CD8-positive, alpha-beta memory T cell (primary cell): ENCODE measurements at regions not wholly inside any gene's neighbourhood (a gene's known extent, or its start where the extent isn't known, plus 50 kb on each side); places are given as distances from the start of the nearest gene placed in this dataset.
A peak's percentile ranks its signal among the peaks of the same experiment; 100 is the strongest.

Experiments
- CTCF ChIA-PET: fragments of 350-600 bp; sonication (Branson Sonifier 250); formaldehyde crosslinking; loops from one replicate; lab custom pipeline; 2021; ENCODE audit warnings: antibody characterized with exemption; lab: Charles Lee
- POLR2A ChIA-PET: fragments of 350-600 bp; sonication (Branson Sonifier 250); formaldehyde crosslinking; loops from one replicate; lab custom pipeline; 2021; ENCODE audit warnings: antibody characterized with exemption; lab: Charles Lee
- DNase-seq, 5 donors: peaks; one replicate each; pipeline versions ENCODE4 v3.0.0 to v3.0.0-alpha.2; 2020 to 2022; ENCODE audit warnings: mixed read lengths in 1 of 5
- H3K27ac ChIP-seq: one replicate; pipeline ENCODE4 v1.7.0; 2013; ENCODE audit warnings: low read depth, mild to moderate bottlenecking, low read length, moderate library complexity
- H3K27me3 ChIP-seq: 2 replicates; pipeline ENCODE4 v1.7.0; 2013; ENCODE audit warnings: low read length, mild to moderate bottlenecking; ENCODE audit not compliant: insufficient read depth, poor library complexity, severe bottlenecking
- H3K36me3 ChIP-seq: 2 replicates; pipeline ENCODE4 v1.7.0; 2013; ENCODE audit warnings: mild to moderate bottlenecking, low read length, moderate library complexity; ENCODE audit not compliant: insufficient read depth
- H3K4me1 ChIP-seq: 2 replicates; pipeline ENCODE4 v1.7.0; 2013; ENCODE audit warnings: mild to moderate bottlenecking, low read length, moderate library complexity; ENCODE audit not compliant: insufficient read depth
- H3K4me3 ChIP-seq: 2 replicates; pipeline ENCODE4 v1.7.0; 2013; ENCODE audit warnings: mild to moderate bottlenecking, low read length
- H3K9me3 ChIP-seq: 2 replicates; pipeline ENCODE4 v1.7.0; 2013; ENCODE audit warnings: mild to moderate bottlenecking, low read length
- H3K27ac Mint-ChIP-seq, 8 donors: one replicate each; pipeline ENCODE4 v1.8.0; 2020 to 2021; ENCODE audit warnings: mixed read lengths in 8 of 8, mild to moderate bottlenecking in 6 of 8, inconsistent platforms in 3 of 8, moderate library complexity in 3 of 8
- H3K27me3 Mint-ChIP-seq, 2 donors: one replicate each; pipeline ENCODE4 v1.8.0; 2020 to 2021; ENCODE audit warnings: mixed read lengths in 2 of 2, mild to moderate bottlenecking in 1 of 2, moderate library complexity in 1 of 2
- H3K36me3 Mint-ChIP-seq, 3 donors: one replicate each; pipeline ENCODE4 v1.8.0; 2020 to 2021; ENCODE audit warnings: mixed read lengths in 3 of 3, inconsistent platforms in 1 of 3, mild to moderate bottlenecking in 1 of 3
- H3K4me1 Mint-ChIP-seq, 3 donors: one replicate each; pipeline ENCODE4 v1.8.0; 2020 to 2021; ENCODE audit warnings: mixed read lengths in 3 of 3, inconsistent platforms in 1 of 3, mild to moderate bottlenecking in 1 of 3
- H3K4me3 Mint-ChIP-seq, 7 donors: one replicate each; pipeline ENCODE4 v1.8.0; 2020 to 2021; ENCODE audit warnings: mixed read lengths in 7 of 7, mild to moderate bottlenecking in 6 of 7, moderate library complexity in 4 of 7, inconsistent platforms in 2 of 7
- H3K9me3 Mint-ChIP-seq, 5 donors: one replicate each; pipeline ENCODE4 v1.8.0; 2020 to 2022; ENCODE audit warnings: mixed read lengths in 5 of 5, mild to moderate bottlenecking in 3 of 5, moderate library complexity in 2 of 5, inconsistent platforms in 1 of 5

DNA sequence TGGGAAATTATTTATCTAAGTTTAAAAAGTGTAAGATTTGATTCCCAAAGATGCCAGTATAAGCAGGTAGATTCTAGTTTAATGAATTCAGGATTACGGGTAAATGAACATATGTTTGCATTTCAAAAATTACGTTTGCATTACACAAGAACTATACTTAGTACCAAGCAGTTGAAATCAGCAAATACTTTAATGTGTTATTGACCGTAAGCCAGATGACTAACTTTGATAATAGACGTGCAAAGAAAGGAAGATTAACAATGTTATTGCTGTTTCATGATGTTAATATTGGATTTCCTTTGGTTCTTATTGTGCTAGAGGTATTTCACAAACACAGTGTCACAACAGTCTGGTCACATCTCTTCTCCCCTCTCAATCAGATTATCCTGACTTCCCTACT is 294.7 kb downstream of the TDRD15 start:
- H3K36me3 ChIP-seq = no peaks in the 10 kb centered on the region
- H3K27me3 Mint-ChIP-seq = no peaks in the 10 kb centered on the region
- ChIA-PET POLR2A (no interaction called here), CTCF (no interaction called here)
- H3K4me3 ChIP-seq = no peak overlapping the region
- no peak overlapping the region for H3K4me3 Mint-ChIP-seq
- no peaks in the 10 kb centered on the region for H3K36me3 Mint-ChIP-seq
- H3K4me1 ChIP-seq = no peaks in the 10 kb centered on the region
- no peaks in the 10 kb centered on the region for H3K27me3 ChIP-seq
- H3K9me3 Mint-ChIP-seq = peaks cover 2 to 23% (median 4%) of the 10 kb centered on the region in 5 donors
- H3K9me3 ChIP-seq = no peaks in the 10 kb centered on the region
- no peak overlapping the region for H3K27ac ChIP-seq
- no peak for DNase-seq
- no peaks in the 10 kb centered on the region for H3K4me1 Mint-ChIP-seq
- no peak overlapping the region for H3K27ac Mint-ChIP-seq

DNA sequence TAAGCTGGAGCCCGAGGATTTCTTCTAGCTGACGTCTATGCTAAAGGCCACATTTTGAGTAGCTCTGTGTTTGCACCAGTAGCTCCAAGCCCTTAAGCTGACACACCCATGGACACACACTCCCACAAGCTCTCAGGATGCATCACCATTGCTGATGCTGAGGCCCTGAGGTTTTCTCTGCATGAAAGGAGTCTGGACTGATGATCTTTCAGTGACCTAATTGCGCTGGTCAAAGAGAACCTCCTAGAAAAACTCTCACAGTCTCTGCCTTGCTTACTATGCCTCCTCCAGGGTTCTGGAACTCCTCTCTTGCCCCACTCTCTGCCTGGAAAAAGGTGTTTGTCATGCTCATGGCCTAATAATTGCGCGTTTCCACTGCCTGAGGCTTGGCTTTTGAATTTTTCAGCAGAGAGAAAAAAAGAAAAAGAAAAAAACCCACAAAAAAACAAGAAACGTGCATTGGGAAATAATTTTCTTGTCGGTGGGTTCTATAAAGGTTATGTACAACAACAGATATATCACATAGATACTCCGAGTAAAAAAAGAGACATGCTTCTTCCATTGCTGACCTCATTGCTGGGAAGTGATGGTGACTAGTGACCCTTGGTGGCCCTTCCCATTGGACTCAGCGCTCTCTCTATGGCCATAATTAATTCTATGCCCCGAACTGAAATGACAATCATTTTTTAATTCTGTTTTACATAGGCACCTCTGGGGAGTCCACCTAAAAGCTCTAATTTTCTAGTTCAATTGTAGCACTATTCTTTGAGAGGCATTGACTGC is 297.0 kb downstream of the TDRD15 start:
- H3K27ac Mint-ChIP-seq = no peak overlapping the region
- Histone ChIP-seq H3K4me3 (no peak overlapping the region), H3K27me3 (no peaks in the 10 kb centered on the region), H3K9me3 (no peaks in the 10 kb centered on the region), H3K36me3 (no peaks in the 10 kb centered on the region), H3K27ac (no peak overlapping the region), H3K4me1 (no peaks in the 10 kb centered on the region)
- DNase-seq = no peak
- CTCF ChIA-PET = no interaction called here
- no peaks in the 10 kb centered on the region for H3K4me1 Mint-ChIP-seq
- H3K36me3 Mint-ChIP-seq = no peaks in the 10 kb centered on the region
- H3K9me3 Mint-ChIP-seq = peaks cover under 1 to 16% (median 9%) of the 10 kb centered on the region in 5 donors
- POLR2A ChIA-PET = no interaction called here
- H3K4me3 Mint-ChIP-seq = no peak overlapping the region
- H3K27me3 Mint-ChIP-seq = no peaks in the 10 kb centered on the region

DNA sequence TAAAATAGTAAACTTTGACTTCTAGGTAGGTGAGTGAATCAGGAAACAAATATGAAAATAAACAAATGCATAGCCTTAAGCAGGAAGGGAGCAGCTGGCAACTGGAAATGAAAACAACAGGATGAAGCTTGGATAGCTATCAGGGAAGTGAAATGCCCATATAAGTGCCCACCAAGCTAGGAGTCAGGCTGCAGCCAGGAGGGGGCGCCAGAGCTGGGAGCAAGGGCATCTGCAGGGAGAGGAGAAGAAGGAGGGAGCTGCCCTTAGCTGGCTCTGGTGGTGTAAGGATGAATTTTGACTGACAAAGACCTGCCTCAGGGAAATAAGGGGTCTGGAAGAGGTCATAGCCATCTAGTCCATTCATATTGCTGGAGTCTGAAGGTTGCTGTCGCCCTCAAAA is 298.3 kb downstream of the TDRD15 start:
- Histone ChIP-seq H3K4me1 (no peaks in the 10 kb centered on the region), H3K36me3 (no peaks in the 10 kb centered on the region), H3K4me3 (no peak overlapping the region), H3K9me3 (no peaks in the 10 kb centered on the region), H3K27ac (no peak overlapping the region), H3K27me3 (no peaks in the 10 kb centered on the region)
- DNase-seq = no peak
- Mint-ChIP-seq H3K27me3 (no peaks in the 10 kb centered on the region), H3K36me3 (no peaks in the 10 kb centered on the region), H3K27ac (no peak overlapping the region), H3K9me3 (peaks cover 0 to 15% (median 9%) of the 10 kb centered on the region in 5 donors), H3K4me3 (no peak overlapping the region), H3K4me1 (no peaks in the 10 kb centered on the region)
- ChIA-PET CTCF (no interaction called here), POLR2A (no interaction called here)

DNA sequence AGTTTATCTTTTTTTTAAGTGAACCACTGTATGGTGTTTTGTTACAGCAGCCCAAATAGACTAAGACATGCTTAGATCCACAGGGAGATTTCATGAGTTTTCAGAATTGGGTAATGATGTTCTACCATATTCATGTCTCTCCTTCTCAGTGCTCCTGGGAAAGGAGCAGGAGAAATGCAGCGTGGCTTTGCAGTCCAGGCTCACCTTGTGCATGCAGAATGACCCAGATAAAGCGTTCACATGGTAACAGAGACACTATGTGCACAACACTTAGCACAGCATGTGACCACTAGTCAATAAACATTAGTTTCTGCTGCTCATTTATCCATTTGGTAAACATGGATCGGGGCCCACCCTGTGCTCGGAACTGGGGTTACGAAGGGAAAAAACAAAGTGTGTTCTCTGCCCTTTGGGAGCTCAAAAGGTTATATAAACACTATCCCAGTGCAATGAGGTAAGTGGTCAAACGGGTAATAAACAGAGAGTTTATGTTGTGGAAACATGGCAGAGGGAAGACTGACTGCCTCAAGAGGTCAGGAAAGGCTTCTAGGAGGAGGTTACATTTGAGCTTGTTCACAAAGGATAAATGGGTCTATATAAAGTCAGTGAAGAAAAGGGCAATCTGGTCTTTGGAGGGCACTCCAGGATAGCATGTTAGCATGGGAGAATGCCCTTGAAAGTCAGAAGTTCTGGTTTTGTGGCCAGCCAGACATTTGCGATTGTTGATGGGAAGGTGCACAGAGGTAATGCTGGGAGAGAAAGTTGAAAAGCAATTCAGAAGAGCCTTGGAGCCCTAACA is 299.2 kb downstream of the TDRD15 start:
- H3K27me3 Mint-ChIP-seq = no peaks in the 10 kb centered on the region
- peaks cover 0 to 17% (median 9%) of the 10 kb centered on the region in 5 donors for H3K9me3 Mint-ChIP-seq
- Histone ChIP-seq H3K9me3 (no peaks in the 10 kb centered on the region), H3K36me3 (no peaks in the 10 kb centered on the region), H3K27ac (no peak overlapping the region), H3K4me3 (no peak overlapping the region), H3K4me1 (no peaks in the 10 kb centered on the region), H3K27me3 (no peaks in the 10 kb centered on the region)
- POLR2A ChIA-PET = no interaction called here
- no peak for DNase-seq
- no peaks in the 10 kb centered on the region for H3K36me3 Mint-ChIP-seq
- CTCF ChIA-PET = no interaction called here
- no peaks in the 10 kb centered on the region for H3K4me1 Mint-ChIP-seq
- H3K27ac Mint-ChIP-seq = peak overlapping the region in 1 of 8 donors; percentile 15
- no peak overlapping the region for H3K4me3 Mint-ChIP-seq

DNA sequence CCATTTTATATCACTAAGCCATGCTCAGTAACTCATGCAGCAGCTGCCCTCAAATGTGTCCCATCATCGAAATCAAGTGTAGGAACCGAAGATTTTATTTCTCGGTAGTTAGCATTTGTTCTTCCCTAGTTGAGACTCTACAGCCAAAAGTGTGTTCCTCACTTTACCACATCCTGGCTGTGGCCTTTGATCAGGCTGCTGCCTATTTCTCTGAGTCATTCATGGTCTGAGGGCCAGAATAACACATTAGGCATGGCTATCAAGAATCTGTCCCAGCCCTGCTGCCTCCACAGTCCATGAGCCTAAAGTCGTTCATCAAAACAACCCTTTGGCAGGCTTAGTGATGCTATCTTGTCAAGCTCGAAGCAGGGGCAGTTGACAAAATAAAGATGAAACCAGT is 300.1 kb downstream of the TDRD15 start:
- Mint-ChIP-seq H3K27me3 (no peaks in the 10 kb centered on the region), H3K4me1 (no peaks in the 10 kb centered on the region), H3K4me3 (no peak overlapping the region), H3K36me3 (no peaks in the 10 kb centered on the region), H3K27ac (no peak overlapping the region), H3K9me3 (peaks cover 0 to 20% (median 7%) of the 10 kb centered on the region in 5 donors)
- no peaks in the 10 kb centered on the region for H3K9me3 ChIP-seq
- CTCF ChIA-PET = no interaction called here
- no peak for DNase-seq
- H3K4me3 ChIP-seq = no peak overlapping the region
- POLR2A ChIA-PET = no interaction called here
- H3K27ac ChIP-seq = no peak overlapping the region
- H3K4me1 ChIP-seq = no peaks in the 10 kb centered on the region
- no peaks in the 10 kb centered on the region for H3K27me3 ChIP-seq
- no peaks in the 10 kb centered on the region for H3K36me3 ChIP-seq

DNA sequence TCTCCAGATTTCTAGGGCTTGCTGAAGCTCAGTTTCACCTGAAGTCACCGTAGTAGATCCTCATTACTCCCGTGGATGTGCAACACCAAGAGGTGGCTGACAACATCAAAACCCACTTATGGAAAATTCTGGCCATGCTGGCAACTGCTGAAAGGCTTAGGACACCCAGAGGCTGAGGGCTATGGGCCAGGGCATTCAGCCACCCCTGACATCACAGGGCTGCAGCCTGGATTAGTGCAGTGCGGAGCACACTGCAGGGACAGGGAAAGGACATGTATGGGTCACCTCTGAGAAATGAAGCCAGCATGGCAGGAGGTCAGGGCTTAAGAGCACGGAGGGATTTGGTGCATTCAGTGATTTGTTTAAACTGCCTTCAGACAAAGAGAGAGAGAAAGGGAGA is 300.6 kb downstream of the TDRD15 start:
- Histone ChIP-seq H3K27me3 (no peaks in the 10 kb centered on the region), H3K27ac (no peak overlapping the region), H3K4me1 (no peaks in the 10 kb centered on the region), H3K9me3 (no peaks in the 10 kb centered on the region), H3K4me3 (no peak overlapping the region), H3K36me3 (no peaks in the 10 kb centered on the region)
- Mint-ChIP-seq H3K36me3 (no peaks in the 10 kb centered on the region), H3K27me3 (no peaks in the 10 kb centered on the region), H3K4me3 (no peak overlapping the region), H3K27ac (no peak overlapping the region), H3K9me3 (peaks cover 0 to 20% (median 7%) of the 10 kb centered on the region in 5 donors), H3K4me1 (no peaks in the 10 kb centered on the region)
- CTCF ChIA-PET = no interaction called here
- DNase-seq = no peak
- POLR2A ChIA-PET = no interaction called here

DNA sequence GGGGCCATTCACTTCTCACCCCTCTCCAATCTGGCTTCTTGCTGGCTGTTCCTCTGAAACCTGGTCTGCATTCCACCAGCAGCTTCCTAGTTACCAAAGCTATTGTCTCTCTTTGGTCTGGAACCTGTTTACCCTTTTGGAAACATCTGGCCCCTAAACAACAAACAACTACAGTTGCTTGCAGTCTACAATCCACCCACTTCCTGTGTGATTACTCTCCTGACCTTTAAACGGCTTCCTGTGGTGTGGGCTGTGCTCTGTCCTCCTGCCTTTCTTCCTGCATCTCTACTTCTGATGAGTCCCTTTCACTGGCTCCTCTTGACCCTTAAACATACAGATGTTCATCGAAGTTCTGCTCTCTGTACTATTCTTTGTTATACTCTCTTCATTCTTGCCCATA is 303.8 kb downstream of the TDRD15 start:
- Mint-ChIP-seq H3K27ac (no peak overlapping the region), H3K27me3 (no peaks in the 10 kb centered on the region), H3K4me3 (no peak overlapping the region), H3K9me3 (peaks cover 0 to 19% (median 9%) of the 10 kb centered on the region in 5 donors), H3K36me3 (no peaks in the 10 kb centered on the region), H3K4me1 (no peaks in the 10 kb centered on the region)
- H3K4me1 ChIP-seq = no peaks in the 10 kb centered on the region
- no peaks in the 10 kb centered on the region for H3K27me3 ChIP-seq
- H3K4me3 ChIP-seq = no peak overlapping the region
- POLR2A ChIA-PET = no interaction called here
- CTCF ChIA-PET = no interaction called here
- no peaks in the 10 kb centered on the region for H3K36me3 ChIP-seq
- no peaks in the 10 kb centered on the region for H3K9me3 ChIP-seq
- DNase-seq = no peak
- no peak overlapping the region for H3K27ac ChIP-seq

DNA sequence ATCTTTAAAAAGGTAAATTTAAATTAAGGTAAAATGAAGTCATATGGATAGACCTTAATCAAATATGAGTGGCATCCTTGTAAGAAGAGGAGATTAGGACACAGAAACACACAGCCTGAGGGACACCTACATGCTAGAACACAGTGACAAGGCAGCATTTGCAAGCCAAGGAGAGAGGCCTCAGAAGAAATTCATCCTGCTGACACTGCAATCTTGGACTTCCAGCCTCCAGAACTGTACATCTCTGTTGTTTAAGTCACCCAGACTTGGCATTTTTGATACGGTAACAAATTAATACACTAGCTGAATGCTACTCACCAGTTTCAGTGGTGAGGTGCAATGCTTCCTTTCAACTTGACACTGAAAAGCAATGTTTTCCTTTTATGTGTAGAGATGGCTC is 305.0 kb downstream of the TDRD15 start:
- no peaks in the 10 kb centered on the region for H3K36me3 ChIP-seq
- CTCF ChIA-PET = no interaction called here
- no peaks in the 10 kb centered on the region for H3K27me3 Mint-ChIP-seq
- no peak overlapping the region for H3K4me3 ChIP-seq
- no peak overlapping the region for H3K4me3 Mint-ChIP-seq
- peaks cover 0 to 22% (median 7%) of the 10 kb centered on the region in 5 donors for H3K9me3 Mint-ChIP-seq
- H3K27ac Mint-ChIP-seq = no peak overlapping the region
- H3K4me1 ChIP-seq = no peaks in the 10 kb centered on the region
- no peaks in the 10 kb centered on the region for H3K9me3 ChIP-seq
- no peak for DNase-seq
- H3K4me1 Mint-ChIP-seq = no peaks in the 10 kb centered on the region
- H3K27ac ChIP-seq = no peak overlapping the region
- POLR2A ChIA-PET = no interaction called here
- H3K27me3 ChIP-seq = no peaks in the 10 kb centered on the region
- no peaks in the 10 kb centered on the region for H3K36me3 Mint-ChIP-seq
